SH-SY5Y (cell line): ENCODE measurements at regions not wholly inside any gene's neighbourhood (a gene's known extent, or its start where the extent isn't known, plus 50 kb on each side); places are given as distances from the start of the nearest gene placed in this dataset.

ENCODE experiments used
- GATA2 ChIP-seq: IDR thresholded peaks from 2 replicates; pipeline ENCODE4 v1.6.1; 2011; ENCODE audit warnings: mild to moderate bottlenecking, low read depth, low read length
- GATA3 ChIP-seq: IDR thresholded peaks from 2 replicates; pipeline ENCODE4 v1.6.1; 2011; ENCODE audit warnings: low read depth, mild to moderate bottlenecking, low read length, moderate library complexity

DNA sequence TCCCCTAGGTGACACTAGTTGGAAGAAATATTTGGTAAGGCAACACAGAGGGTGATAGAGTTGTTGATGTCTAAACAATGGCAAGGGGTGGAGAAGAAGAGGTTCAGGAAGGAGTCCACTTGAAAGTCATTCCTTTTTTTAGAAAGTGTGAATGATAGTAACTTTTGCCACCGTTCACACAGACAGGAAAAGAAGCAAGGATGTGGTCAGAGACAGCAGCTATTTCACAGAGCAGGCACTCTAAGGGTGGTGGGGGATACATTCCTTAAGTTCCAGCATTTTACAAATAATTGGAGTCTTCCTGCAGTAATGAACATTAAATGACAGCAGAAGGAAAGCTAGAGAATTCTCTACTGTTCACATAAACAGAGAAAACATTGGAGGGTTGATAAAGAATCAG, 75.4 kb upstream of the ZNF385D start:
- TF ChIP-seq GATA3 = no peak
- no peak for TF ChIP-seq GATA2
